ENCODE measurements at regions not wholly inside any gene's neighbourhood (a gene's known extent, or its start where the extent isn't known, plus 50 kb on each side); places are given as distances from the start of the nearest gene placed in this dataset.

- no peaks in the 10 kb centered on the region for H3K27me3 Mint-ChIP-seq (ENCODE audit: insufficient read depth, low read depth, poor library complexity)
- H4K20me1 ChIP-seq (replicated peaks; ENCODE audit: insufficient read depth): no peaks in the 10 kb centered on the region
- peak overlapping the region; percentile 47; the same call in 1 of the 2 replicates for H3K27ac ChIP-seq (ENCODE audit: low read depth)
- no peaks in the 10 kb centered on the region for H3K27me3 ChIP-seq (ENCODE audit: insufficient read depth)
- H3K4me1 Mint-ChIP-seq: no peaks in the 10 kb centered on the region
- TF ChIP-seq EZH2phosphoT487 (IDR thresholded peaks at IDR 0.05; ENCODE audit: unreplicated experiment) (no peak), ZNF331 (CRISPR knock-in tag; IDR thresholded peaks at IDR 0.05; ENCODE audit: low read depth) (no peak), CREB1 (CRISPR knock-in tag; IDR thresholded peaks at IDR 0.05; ENCODE audit: low read depth) (no peak), STAT1 (IDR thresholded peaks at IDR 0.05; ENCODE audit: unreplicated experiment) (no peak), NANOG (IDR thresholded peaks at IDR 0.05; ENCODE audit: borderline replicate concordance) (no peak), EZH2 (IDR thresholded peaks at IDR 0.05; ENCODE audit: low read depth, unreplicated experiment) (no peak), ZNF114 (CRISPR knock-in tag; IDR thresholded peaks at IDR 0.05) (no peak), CTCF (conservative IDR thresholded peaks at IDR 0.05; ENCODE audit: low read depth in 2 of 2) (no peak)
- TF ChIP-seq, protein P1, sequence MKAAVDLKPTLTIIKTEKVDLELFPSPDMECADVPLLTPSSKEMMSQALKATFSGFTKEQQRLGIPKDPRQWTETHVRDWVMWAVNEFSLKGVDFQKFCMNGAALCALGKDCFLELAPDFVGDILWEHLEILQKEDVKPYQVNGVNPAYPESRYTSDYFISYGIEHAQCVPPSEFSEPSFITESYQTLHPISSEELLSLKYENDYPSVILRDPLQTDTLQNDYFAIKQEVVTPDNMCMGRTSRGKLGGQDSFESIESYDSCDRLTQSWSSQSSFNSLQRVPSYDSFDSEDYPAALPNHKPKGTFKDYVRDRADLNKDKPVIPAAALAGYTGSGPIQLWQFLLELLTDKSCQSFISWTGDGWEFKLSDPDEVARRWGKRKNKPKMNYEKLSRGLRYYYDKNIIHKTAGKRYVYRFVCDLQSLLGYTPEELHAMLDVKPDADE (IDR thresholded peaks at IDR 0.05): no peak
- H3K4me3 Mint-ChIP-seq: no peak overlapping the region
- ATAC-seq: no peak
- DNase-seq (ENCODE audit: low spot score): no peak
- H3K36me3 Mint-ChIP-seq (ENCODE audit: low read depth): peaks cover 4% of the 10 kb centered on the region; the same call in 1 of the 3 replicates
- H3K36me3 ChIP-seq (ENCODE audit: insufficient read depth): no peaks in the 10 kb centered on the region
- H3K4me3 ChIP-seq: no peak overlapping the region
- no peaks in the 10 kb centered on the region for H3F3A ChIP-seq (replicated peaks; ENCODE audit: low read depth)
- H3K4me2 ChIP-seq: no peak overlapping the region
- H3K4me1 ChIP-seq (ENCODE audit: insufficient read depth): no peaks in the 10 kb centered on the region
- H2AFZ ChIP-seq: no peak overlapping the region
- H3K9me2 ChIP-seq (ENCODE audit: insufficient read depth): 0 out of 2 replicates have a peak, but pooled peaks cover 8% of the 10 kb centered on the region
- H3K79me2 ChIP-seq (replicated peaks; ENCODE audit: insufficient read depth): no peaks in the 10 kb centered on the region
- H3K9me3 Mint-ChIP-seq: no peaks in the 10 kb centered on the region; the same call in 1 of the 3 replicates
- H3K27ac Mint-ChIP-seq: no peak overlapping the region
Observed at GRCh38 chr2:156765450-156765849, 329.3 kb downstream of the GPD2 start.

GRCh38 chr2:156769802-156770201, 333.6 kb downstream of the GPD2 start:
- Histone ChIP-seq H2AFZ (no peak overlapping the region), H3F3A (replicated peaks; ENCODE audit: low read depth) (no peaks in the 10 kb centered on the region), H3K27ac (ENCODE audit: low read depth) (no peak overlapping the region), H3K9me2 (ENCODE audit: insufficient read depth) (no peaks in the 10 kb centered on the region), H3K4me1 (ENCODE audit: insufficient read depth) (no peaks in the 10 kb centered on the region), H3K4me3 (no peak overlapping the region), H4K20me1 (replicated peaks; ENCODE audit: insufficient read depth) (no peaks in the 10 kb centered on the region), H3K27me3 (ENCODE audit: insufficient read depth) (no peaks in the 10 kb centered on the region), H3K79me2 (replicated peaks; ENCODE audit: insufficient read depth) (no peaks in the 10 kb centered on the region), H3K36me3 (ENCODE audit: insufficient read depth) (no peaks in the 10 kb centered on the region), H3K4me2 (no peak overlapping the region)
- no peaks in the 10 kb centered on the region for H3K27me3 Mint-ChIP-seq (ENCODE audit: insufficient read depth, low read depth, poor library complexity)
- peaks cover 2% of the 10 kb centered on the region for H3K9me3 Mint-ChIP-seq
- H3K4me3 Mint-ChIP-seq: no peak overlapping the region
- no peak for ATAC-seq
- H3K4me1 Mint-ChIP-seq: no peaks in the 10 kb centered on the region
- no peak for DNase-seq (ENCODE audit: low spot score)
- no peak overlapping the region for H3K27ac Mint-ChIP-seq
- peaks cover 4% of the 10 kb centered on the region; the same call in 2 of the 3 replicates for H3K36me3 Mint-ChIP-seq (ENCODE audit: low read depth)
- TF ChIP-seq EZH2 (IDR thresholded peaks at IDR 0.05; ENCODE audit: low read depth, unreplicated experiment) (no peak), NANOG (IDR thresholded peaks at IDR 0.05; ENCODE audit: borderline replicate concordance) (no peak), POLR2AphosphoS5 (IDR thresholded peaks at IDR 0.05; ENCODE audit: low read depth) (no peak), STAT1 (IDR thresholded peaks at IDR 0.05; ENCODE audit: unreplicated experiment) (no peak), CTCF (conservative IDR thresholded peaks at IDR 0.05; ENCODE audit: low read depth in 2 of 2) (no peak), ZNF114 (CRISPR knock-in tag; IDR thresholded peaks at IDR 0.05) (no peak)
- TF ChIP-seq, protein P1 (IDR thresholded peaks at IDR 0.05): no peak
- TF ChIP-seq, protein P2, sequence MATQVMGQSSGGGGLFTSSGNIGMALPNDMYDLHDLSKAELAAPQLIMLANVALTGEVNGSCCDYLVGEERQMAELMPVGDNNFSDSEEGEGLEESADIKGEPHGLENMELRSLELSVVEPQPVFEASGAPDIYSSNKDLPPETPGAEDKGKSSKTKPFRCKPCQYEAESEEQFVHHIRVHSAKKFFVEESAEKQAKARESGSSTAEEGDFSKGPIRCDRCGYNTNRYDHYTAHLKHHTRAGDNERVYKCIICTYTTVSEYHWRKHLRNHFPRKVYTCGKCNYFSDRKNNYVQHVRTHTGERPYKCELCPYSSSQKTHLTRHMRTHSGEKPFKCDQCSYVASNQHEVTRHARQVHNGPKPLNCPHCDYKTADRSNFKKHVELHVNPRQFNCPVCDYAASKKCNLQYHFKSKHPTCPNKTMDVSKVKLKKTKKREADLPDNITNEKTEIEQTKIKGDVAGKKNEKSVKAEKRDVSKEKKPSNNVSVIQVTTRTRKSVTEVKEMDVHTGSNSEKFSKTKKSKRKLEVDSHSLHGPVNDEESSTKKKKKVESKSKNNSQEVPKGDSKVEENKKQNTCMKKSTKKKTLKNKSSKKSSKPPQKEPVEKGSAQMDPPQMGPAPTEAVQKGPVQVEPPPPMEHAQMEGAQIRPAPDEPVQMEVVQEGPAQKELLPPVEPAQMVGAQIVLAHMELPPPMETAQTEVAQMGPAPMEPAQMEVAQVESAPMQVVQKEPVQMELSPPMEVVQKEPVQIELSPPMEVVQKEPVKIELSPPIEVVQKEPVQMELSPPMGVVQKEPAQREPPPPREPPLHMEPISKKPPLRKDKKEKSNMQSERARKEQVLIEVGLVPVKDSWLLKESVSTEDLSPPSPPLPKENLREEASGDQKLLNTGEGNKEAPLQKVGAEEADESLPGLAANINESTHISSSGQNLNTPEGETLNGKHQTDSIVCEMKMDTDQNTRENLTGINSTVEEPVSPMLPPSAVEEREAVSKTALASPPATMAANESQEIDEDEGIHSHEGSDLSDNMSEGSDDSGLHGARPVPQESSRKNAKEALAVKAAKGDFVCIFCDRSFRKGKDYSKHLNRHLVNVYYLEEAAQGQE (IDR thresholded peaks at IDR 0.05; ENCODE audit: unreplicated experiment): no peak
